Endothelial cell of umbilical vein (primary cell): ENCODE measurements at regions not wholly inside any gene's neighbourhood (a gene's known extent, or its start where the extent isn't known, plus 50 kb on each side); places are given as distances from the start of the nearest gene placed in this dataset.

ENCODE experiments used
- EZH2 ChIP-seq: IDR thresholded peaks from 2 replicates; pipeline ENCODE4 v1.6.1; 2012; ENCODE audit warnings: borderline replicate concordance, low read depth, mild to moderate bottlenecking, moderate library complexity, low read length, inconsistent platforms; ENCODE audit not compliant: severe bottlenecking
- JUN ChIP-seq: IDR thresholded peaks from 2 replicates; pipeline ENCODE4 v1.6.1; 2011; ENCODE audit warnings: borderline replicate concordance, low read depth; ENCODE audit not compliant: insufficient read length, insufficient read depth
- MYC ChIP-seq: IDR thresholded peaks from one replicate; pipeline ENCODE4 v1.6.1; 2011; ENCODE audit warnings: mild to moderate bottlenecking, low read depth, low read length
- POLR2A ChIP-seq: IDR thresholded peaks from 2 replicates; pipeline ENCODE4 v1.6.1; 2012; ENCODE audit warnings: low read depth, mild to moderate bottlenecking, control low read depth, low read length
- POLR2AphosphoS5 ChIP-seq: IDR thresholded peaks from 2 replicates; pipeline ENCODE4 v1.6.1; 2012; ENCODE audit warnings: low read depth, mild to moderate bottlenecking, control low read depth, low read length, moderate library complexity; ENCODE audit not compliant: insufficient read depth
- TF ChIP-seq, protein P1 (sequence below), 2 donors: IDR thresholded peaks; 1 replicate in 1 of 2; 2 replicates in 1 of 2; pipeline ENCODE4 v1.5.1; 2011; ENCODE audit warnings: low read length in 2 of 2, mild to moderate bottlenecking in 2 of 2, moderate library complexity in 2 of 2, control low read depth in 1 of 2, inconsistent platforms in 1 of 2, low read depth in 1 of 2; ENCODE audit not compliant: insufficient read depth in 1 of 2; ENCODE audit errors: extremely low read depth in 1 of 2

DNA sequence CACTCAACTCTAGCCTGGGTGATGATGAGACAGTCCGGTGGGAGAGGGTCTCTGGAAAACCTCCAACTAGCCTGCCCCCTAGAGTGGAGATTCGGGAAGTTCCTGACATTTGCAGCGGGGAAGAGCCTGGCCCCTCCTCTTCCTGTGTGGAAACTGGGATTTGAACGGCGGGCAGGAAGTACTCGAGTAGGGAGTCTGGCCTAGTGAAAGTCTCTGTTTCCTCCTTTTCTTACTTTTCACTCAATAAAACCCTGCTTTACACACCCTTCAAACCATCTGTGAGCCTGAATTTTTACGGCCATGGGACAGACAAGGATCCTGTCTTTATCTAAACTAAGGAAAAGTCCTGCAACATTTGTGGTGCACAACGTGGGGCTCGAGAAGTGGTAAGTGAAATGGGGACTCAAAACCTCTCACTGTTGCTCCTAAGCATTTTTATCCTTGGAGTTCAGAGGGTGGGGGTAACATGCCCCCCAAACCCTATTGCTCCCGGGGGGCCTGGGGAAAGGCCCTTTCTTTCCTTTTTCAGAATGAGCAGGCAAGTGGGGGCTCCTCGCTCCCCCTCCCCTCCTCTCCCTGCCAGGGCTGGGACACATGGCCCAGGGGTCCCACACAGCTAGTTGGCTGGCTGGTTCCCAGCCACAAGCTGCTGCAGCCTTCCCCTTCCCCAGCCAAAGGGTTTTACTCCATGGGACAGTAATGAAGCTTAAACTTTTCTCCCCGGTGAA lies 224.7 kb upstream of the GBE1 start:
- TF ChIP-seq MYC: no peak
- TF ChIP-seq, protein P1, sequence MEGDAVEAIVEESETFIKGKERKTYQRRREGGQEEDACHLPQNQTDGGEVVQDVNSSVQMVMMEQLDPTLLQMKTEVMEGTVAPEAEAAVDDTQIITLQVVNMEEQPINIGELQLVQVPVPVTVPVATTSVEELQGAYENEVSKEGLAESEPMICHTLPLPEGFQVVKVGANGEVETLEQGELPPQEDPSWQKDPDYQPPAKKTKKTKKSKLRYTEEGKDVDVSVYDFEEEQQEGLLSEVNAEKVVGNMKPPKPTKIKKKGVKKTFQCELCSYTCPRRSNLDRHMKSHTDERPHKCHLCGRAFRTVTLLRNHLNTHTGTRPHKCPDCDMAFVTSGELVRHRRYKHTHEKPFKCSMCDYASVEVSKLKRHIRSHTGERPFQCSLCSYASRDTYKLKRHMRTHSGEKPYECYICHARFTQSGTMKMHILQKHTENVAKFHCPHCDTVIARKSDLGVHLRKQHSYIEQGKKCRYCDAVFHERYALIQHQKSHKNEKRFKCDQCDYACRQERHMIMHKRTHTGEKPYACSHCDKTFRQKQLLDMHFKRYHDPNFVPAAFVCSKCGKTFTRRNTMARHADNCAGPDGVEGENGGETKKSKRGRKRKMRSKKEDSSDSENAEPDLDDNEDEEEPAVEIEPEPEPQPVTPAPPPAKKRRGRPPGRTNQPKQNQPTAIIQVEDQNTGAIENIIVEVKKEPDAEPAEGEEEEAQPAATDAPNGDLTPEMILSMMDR (IDR thresholded peaks at IDR 0.05; ENCODE audit: extremely low read depth in 1 of 2, insufficient read depth in 1 of 2, low read depth in 1 of 2, low read length in 2 of 2): no peak
- no peak for TF ChIP-seq POLR2AphosphoS5
- no peak for TF ChIP-seq POLR2A
- no peak for TF ChIP-seq EZH2
- TF ChIP-seq JUN: no peak
